Fibroblast of lung (primary cell): ENCODE measurements at regions not wholly inside any gene's neighbourhood (a gene's known extent, or its start where the extent isn't known, plus 50 kb on each side); places are given as distances from the start of the nearest gene placed in this dataset.

ENCODE experiments used
- EZH2 ChIP-seq: IDR thresholded peaks from 2 replicates; pipeline ENCODE4 v1.5.1; 2012; ENCODE audit warnings: low read length, control low read depth, mild to moderate bottlenecking; ENCODE audit errors: missing control alignments
- TF ChIP-seq, protein P1 (sequence below), 2 donors: IDR thresholded peaks in 1 of 2; conservative IDR thresholded peaks in 1 of 2; 1 replicate in 1 of 2; 2 replicates in 1 of 2; pipeline ENCODE4 v1.5.1; 2011 to 2012; ENCODE audit warnings: low read length in 2 of 2, control low read depth in 1 of 2, inconsistent platforms in 1 of 2, low read depth in 1 of 2, mild to moderate bottlenecking in 1 of 2

DNA sequence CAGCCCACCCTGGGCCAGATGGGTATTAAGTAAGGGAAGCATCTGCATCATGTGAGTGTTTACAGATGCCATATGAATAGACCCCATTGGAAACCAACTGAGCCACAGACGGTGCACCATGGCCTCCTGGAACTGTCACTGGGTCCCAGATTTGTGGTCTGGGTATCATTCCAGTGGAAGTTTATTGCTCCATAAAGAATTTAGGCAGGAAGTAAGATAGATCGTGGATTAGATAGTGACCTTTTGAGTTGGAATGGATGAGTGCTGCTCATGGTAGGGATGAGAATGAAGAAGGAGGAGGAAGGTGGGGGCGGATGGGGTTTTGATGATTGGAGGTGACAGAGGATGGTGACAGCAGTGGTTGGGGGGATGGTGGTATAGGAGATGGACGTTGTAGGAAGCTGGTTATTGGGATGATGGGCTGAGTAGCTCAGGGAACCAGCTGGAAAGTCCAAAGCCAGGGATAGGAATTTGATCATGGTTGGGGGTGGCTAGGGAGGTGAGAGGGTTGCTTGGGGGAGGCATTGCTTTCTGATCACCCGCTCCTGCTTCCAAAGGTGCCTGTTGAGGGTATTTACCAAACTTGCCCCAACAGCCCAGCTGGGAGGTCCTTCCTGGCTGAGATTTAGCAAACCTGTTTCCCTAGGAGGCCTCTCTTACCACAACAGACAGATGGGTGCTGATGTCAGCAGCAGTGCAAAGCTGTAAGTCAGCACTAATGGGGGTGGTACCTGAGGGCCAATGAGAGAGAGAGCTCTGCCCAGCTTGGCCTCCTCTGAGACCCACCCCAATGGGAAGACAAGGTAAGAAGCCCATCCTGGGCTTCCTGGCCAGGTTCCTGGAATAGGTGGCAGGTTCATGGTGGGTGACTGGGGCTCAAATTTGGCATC lies 78.0 kb downstream of the VEGFA start:
- TF ChIP-seq, protein P1, sequence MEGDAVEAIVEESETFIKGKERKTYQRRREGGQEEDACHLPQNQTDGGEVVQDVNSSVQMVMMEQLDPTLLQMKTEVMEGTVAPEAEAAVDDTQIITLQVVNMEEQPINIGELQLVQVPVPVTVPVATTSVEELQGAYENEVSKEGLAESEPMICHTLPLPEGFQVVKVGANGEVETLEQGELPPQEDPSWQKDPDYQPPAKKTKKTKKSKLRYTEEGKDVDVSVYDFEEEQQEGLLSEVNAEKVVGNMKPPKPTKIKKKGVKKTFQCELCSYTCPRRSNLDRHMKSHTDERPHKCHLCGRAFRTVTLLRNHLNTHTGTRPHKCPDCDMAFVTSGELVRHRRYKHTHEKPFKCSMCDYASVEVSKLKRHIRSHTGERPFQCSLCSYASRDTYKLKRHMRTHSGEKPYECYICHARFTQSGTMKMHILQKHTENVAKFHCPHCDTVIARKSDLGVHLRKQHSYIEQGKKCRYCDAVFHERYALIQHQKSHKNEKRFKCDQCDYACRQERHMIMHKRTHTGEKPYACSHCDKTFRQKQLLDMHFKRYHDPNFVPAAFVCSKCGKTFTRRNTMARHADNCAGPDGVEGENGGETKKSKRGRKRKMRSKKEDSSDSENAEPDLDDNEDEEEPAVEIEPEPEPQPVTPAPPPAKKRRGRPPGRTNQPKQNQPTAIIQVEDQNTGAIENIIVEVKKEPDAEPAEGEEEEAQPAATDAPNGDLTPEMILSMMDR (conservative IDR thresholded peaks at IDR 0.05 in 1 of 2, IDR thresholded peaks at IDR 0.05 in 1 of 2; ENCODE audit: low read depth in 1 of 2, low read length in 2 of 2) = no peak
- no peak for TF ChIP-seq EZH2
